Endometrial microvascular endothelial cells (primary cell): ENCODE measurements at regions not wholly inside any gene's neighbourhood (a gene's known extent, or its start where the extent isn't known, plus 50 kb on each side); places are given as distances from the start of the nearest gene placed in this dataset.
"Not testable (repeated sequence)": the region's sequence is repeated elsewhere in the genome, so short reads cannot be mapped to it uniquely, and the experiment has no call there.

Experiments
- in situ Hi-C: cut with HindIII; loops from 2 replicates; pipeline ENCODE4 v1.10.0; 2017; ENCODE audit warnings: low sequenced_read_pairs, low pct_unique_long_range_greater_than_20kb; ENCODE audit errors: inconsistent ontology term

GRCh38 chr6:141203902-141204575 is 928.7 kb upstream of the GJE1 start:
- in situ Hi-C loops = no loop called here

GRCh38 chr6:141202626-141203025 is 930.1 kb upstream of the GJE1 start:
- in situ Hi-C loops = no loop called here

GRCh38 chr6:141199074-141199473 is 933.7 kb upstream of the GJE1 start:
- in situ Hi-C loops = no loop called here

GRCh38 chr6:141195251-141195832 is 937.4 kb upstream of the GJE1 start:
- in situ Hi-C loops = no loop called here

GRCh38 chr6:141183368-141183767 is 949.4 kb upstream of the GJE1 start:
- in situ Hi-C loops = no loop called here

GRCh38 chr6:141175458-141175857 is 957.3 kb upstream of the GJE1 start:
- in situ Hi-C loops = not testable (repeated sequence)

- in situ Hi-C loops = no loop called here
These were observed 957.8 kb upstream of the GJE1 start for GRCh38 chr6:141174932-141175331.

GRCh38 chr6:141173529-141173928 is 959.2 kb upstream of the GJE1 start:
- in situ Hi-C loops = no loop called here

- in situ Hi-C loops = no loop called here
These were observed 963.3 kb upstream of the GJE1 start for GRCh38 chr6:141169419-141169818.

GRCh38 chr6:141167945-141168344 is 964.8 kb upstream of the GJE1 start:
- in situ Hi-C loops = no loop called here

- in situ Hi-C loops = no loop called here
These were observed 967.6 kb upstream of the GJE1 start for GRCh38 chr6:141165002-141165665.

GRCh38 chr6:141164042-141164743 is 968.5 kb upstream of the GJE1 start:
- in situ Hi-C loops = no loop called here

- in situ Hi-C loops = no loop called here
These were observed 969.6 kb upstream of the GJE1 start for GRCh38 chr6:141163107-141163506.

GRCh38 chr6:141158740-141159139 is 974.0 kb upstream of the GJE1 start:
- in situ Hi-C loops = no loop called here

- in situ Hi-C loops = no loop called here
These were observed 979.2 kb upstream of the GJE1 start for GRCh38 chr6:141153563-141153962.

GRCh38 chr6:141152951-141153350 is 979.8 kb upstream of the GJE1 start:
- in situ Hi-C loops = no loop called here

GRCh38 chr6:141151710-141152417 is 980.9 kb upstream of the GJE1 start:
- in situ Hi-C loops = no loop called here

- in situ Hi-C loops = no loop called here
These were observed 990.9 kb upstream of the GJE1 start for GRCh38 chr6:141141870-141142269.

GRCh38 chr6:141140905-141141304 is 991.8 kb upstream of the GJE1 start:
- in situ Hi-C loops = no loop called here
